ENCODE measurements at regions not wholly inside any gene's neighbourhood (a gene's known extent, or its start where the extent isn't known, plus 50 kb on each side); places are given as distances from the start of the nearest gene placed in this dataset.

DNA sequence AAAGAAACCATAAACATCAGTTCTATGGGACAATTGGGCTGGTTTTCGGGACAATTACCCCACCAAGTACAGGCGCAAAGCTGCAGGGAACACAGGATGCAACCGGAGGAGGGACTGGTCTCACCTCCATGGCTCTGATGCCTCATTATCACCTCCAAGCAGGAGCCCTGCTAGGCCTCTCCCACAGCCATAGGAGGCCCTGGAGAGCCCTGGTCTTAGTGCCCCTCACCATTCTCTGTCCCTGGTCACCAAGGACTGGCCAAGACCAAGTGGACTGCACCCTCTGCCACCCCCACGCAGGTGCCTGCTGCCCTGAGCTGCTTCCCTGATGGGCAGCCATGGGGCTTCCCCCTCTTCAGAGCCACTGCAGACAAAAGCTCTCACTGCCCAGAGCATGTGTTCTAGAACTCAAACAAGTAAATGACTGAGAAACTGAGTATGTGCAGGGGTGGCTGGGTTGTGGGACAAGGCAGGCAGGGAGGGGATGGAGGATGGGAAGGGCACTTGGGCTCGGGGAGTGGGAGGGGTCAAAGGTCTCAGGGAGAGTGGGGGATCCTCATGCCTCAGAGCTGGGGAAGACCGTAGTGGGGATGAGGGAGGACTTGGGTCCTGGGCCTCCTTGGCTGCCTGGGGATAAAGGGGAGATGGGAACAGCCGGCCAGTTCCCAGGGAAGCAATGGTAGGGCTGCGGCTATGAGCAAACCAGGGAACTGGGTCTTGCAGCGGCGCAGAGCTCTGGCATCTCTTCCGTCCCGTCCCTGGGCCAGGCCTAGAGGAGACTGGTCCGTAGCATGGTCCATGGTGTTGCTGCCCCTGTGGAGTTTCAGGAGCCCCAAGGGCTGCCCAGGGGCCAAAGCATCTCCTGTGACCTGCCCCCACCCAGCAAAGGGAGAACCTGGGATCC, 435.1 kb downstream of the PREX1 start:
- TF ChIP-seq EZH2 (IDR thresholded peaks at IDR 0.05; ENCODE audit: borderline replicate concordance, low read depth, low read length, poor library complexity, severe bottlenecking), result no peak
- no peaks in the 10 kb centered on the region for H3K36me3 ChIP-seq (ENCODE audit: insufficient read depth, low read length, poor library complexity, severe bottlenecking)
- H3K27me3 ChIP-seq (replicated peaks; ENCODE audit: insufficient read depth, low read depth, low read length, poor library complexity), result peaks cover 12% of the 10 kb centered on the region
- no peak overlapping the region for H3K4me3 ChIP-seq (ENCODE audit: low read depth, low read length, poor library complexity, severe bottlenecking)
- intact Hi-C loops (cut with micrococcal nuclease; ENCODE audit: unreplicated experiment), result no loop called here
- BruUV-seq (replicated peaks), result no TSS peak
- CTCF ChIA-PET, result no interaction called here
- no peak overlapping the region for H3K27ac ChIP-seq (ENCODE audit: low read depth, low read length, poor library complexity, severe bottlenecking)
- peaks cover 9% of the 10 kb centered on the region for H3K9me3 ChIP-seq (ENCODE audit: low read depth, low read length, poor library complexity, severe bottlenecking)
- DNase-seq (ENCODE audit: low spot score), result no peak
- POLR2A ChIA-PET (ENCODE audit: low non-redundant PET), result no interaction called here
- peaks cover 21% of the 10 kb centered on the region for H3K4me1 ChIP-seq (ENCODE audit: insufficient read depth, low read length, poor library complexity, severe bottlenecking)

- H3K27me3 ChIP-seq (replicated peaks; ENCODE audit: insufficient read depth, low read depth, low read length, poor library complexity), result peaks cover 12% of the 10 kb centered on the region
- peaks cover 9% of the 10 kb centered on the region for H3K9me3 ChIP-seq (ENCODE audit: low read depth, low read length, poor library complexity, severe bottlenecking)
- no peak overlapping the region for H3K4me3 ChIP-seq (ENCODE audit: low read depth, low read length, poor library complexity, severe bottlenecking)
- no peak overlapping the region for H3K27ac ChIP-seq (ENCODE audit: low read depth, low read length, poor library complexity, severe bottlenecking)
- BruUV-seq (replicated peaks), result no TSS peak
- H3K4me1 ChIP-seq (ENCODE audit: insufficient read depth, low read length, poor library complexity, severe bottlenecking), result peaks cover 4% of the 10 kb centered on the region
- H3K36me3 ChIP-seq (ENCODE audit: insufficient read depth, low read length, poor library complexity, severe bottlenecking), result no peaks in the 10 kb centered on the region
- ChIA-PET POLR2A (ENCODE audit: low non-redundant PET) (no interaction called here), CTCF (no interaction called here)
- TF ChIP-seq EZH2 (IDR thresholded peaks at IDR 0.05; ENCODE audit: borderline replicate concordance, low read depth, low read length, poor library complexity, severe bottlenecking) (no peak), CTCF (conservative IDR thresholded peaks at IDR 0.05; ENCODE audit: low read depth, low read length) (no peak)
- intact Hi-C loops (cut with micrococcal nuclease; ENCODE audit: unreplicated experiment), result no loop called here
- DNase-seq (ENCODE audit: low spot score), result no peak
These were observed 436.8 kb downstream of the PREX1 start for GRCh38 chr20:48390981-48391380.

DNA sequence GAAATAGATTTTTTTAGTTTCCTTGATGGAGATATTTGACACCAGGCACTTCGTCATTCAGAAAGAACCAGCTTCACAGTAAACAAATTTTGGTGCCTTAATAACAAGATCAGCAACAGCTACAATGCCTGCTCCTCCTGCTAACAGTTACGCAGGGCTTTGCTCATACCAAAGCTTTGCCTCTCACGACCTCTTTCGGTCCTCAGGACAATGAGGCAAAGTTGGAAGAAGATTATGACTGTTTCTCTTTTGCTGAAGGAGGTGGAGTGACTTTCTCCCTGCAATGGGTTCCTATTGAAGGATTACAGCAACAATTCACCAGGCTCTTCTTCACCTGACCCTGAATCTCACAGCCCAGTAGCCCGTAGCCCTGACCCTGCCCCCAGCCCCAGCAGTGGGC, 440.1 kb downstream of the PREX1 start:
- Histone ChIP-seq H3K4me1 (ENCODE audit: insufficient read depth, low read length, poor library complexity, severe bottlenecking) (no peaks in the 10 kb centered on the region), H3K9me3 (ENCODE audit: low read depth, low read length, poor library complexity, severe bottlenecking) (peaks cover 8% of the 10 kb centered on the region), H3K27me3 (replicated peaks; ENCODE audit: insufficient read depth, low read depth, low read length, poor library complexity) (peaks cover 12% of the 10 kb centered on the region), H3K4me3 (ENCODE audit: low read depth, low read length, poor library complexity, severe bottlenecking) (no peak overlapping the region), H3K27ac (ENCODE audit: low read depth, low read length, poor library complexity, severe bottlenecking) (no peak overlapping the region), H3K36me3 (ENCODE audit: insufficient read depth, low read length, poor library complexity, severe bottlenecking) (no peaks in the 10 kb centered on the region)
- no TSS peak for BruUV-seq (replicated peaks)
- DNase-seq (ENCODE audit: low spot score), result no peak
- ChIA-PET POLR2A (ENCODE audit: low non-redundant PET) (no interaction called here), CTCF (no interaction called here)
- intact Hi-C loops (cut with micrococcal nuclease; ENCODE audit: unreplicated experiment), result no loop called here
- TF ChIP-seq CTCF (conservative IDR thresholded peaks at IDR 0.05; ENCODE audit: low read depth, low read length) (no peak), EZH2 (IDR thresholded peaks at IDR 0.05; ENCODE audit: borderline replicate concordance, low read depth, low read length, poor library complexity, severe bottlenecking) (no peak)

DNA sequence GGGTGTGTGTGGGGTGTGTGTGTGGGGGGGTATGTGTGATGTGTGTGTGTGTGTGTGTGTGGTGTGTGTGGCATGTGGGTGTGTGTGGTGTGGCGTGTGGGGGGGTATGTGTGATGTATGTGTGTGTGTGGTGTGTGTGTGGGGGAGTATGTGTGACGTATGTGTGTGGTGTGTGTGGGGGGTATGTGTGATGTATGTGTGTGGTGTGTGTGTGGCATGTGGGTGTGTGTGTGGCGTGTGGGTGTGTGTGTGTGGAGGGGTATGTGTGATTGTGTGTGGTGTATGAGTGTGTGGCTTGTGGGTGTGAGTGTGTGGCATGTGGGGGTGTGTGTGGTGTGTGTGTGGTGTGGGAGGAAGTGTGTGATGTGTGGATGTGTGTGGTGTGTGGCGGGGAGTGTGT, 442.3 kb downstream of the PREX1 start:
- H3K9me3 ChIP-seq (ENCODE audit: low read depth, low read length, poor library complexity, severe bottlenecking), result no peaks in the 10 kb centered on the region
- DNase-seq (ENCODE audit: low spot score), result no peak
- peaks cover 12% of the 10 kb centered on the region for H3K27me3 ChIP-seq (replicated peaks; ENCODE audit: insufficient read depth, low read depth, low read length, poor library complexity)
- no TSS peak for BruUV-seq (replicated peaks)
- H3K4me3 ChIP-seq (ENCODE audit: low read depth, low read length, poor library complexity, severe bottlenecking), result no peak overlapping the region
- H3K4me1 ChIP-seq (ENCODE audit: insufficient read depth, low read length, poor library complexity, severe bottlenecking), result peaks cover 12% of the 10 kb centered on the region
- no peak overlapping the region for H3K27ac ChIP-seq (ENCODE audit: low read depth, low read length, poor library complexity, severe bottlenecking)
- CTCF ChIA-PET, result no interaction called here
- POLR2A ChIA-PET (ENCODE audit: low non-redundant PET), result no interaction called here
- no peaks in the 10 kb centered on the region for H3K36me3 ChIP-seq (ENCODE audit: insufficient read depth, low read length, poor library complexity, severe bottlenecking)
- no peak for TF ChIP-seq CTCF (conservative IDR thresholded peaks at IDR 0.05; ENCODE audit: low read depth, low read length)
- no peak for TF ChIP-seq EZH2 (IDR thresholded peaks at IDR 0.05; ENCODE audit: borderline replicate concordance, low read depth, low read length, poor library complexity, severe bottlenecking)
- intact Hi-C loops (cut with micrococcal nuclease; ENCODE audit: unreplicated experiment), result no loop called here

All from A673 (cell line).